DOHH2 (cell line): ENCODE measurements at regions not wholly inside any gene's neighbourhood (a gene's known extent, or its start where the extent isn't known, plus 50 kb on each side); places are given as distances from the start of the nearest gene placed in this dataset.

Source experiments
- H3F3A ChIP-seq: fragments of 200-600 bp; sonication (generic), shearing (Covaris generic); 2 replicates; pipeline ENCODE4 v1.6.0; 2016; ENCODE audit warnings: antibody characterized with exemption, mild to moderate bottlenecking; ENCODE audit not compliant: control insufficient read depth, insufficient read depth
- H3K27ac ChIP-seq: fragments of 200-600 bp; sonication (generic); 2 replicates; pipeline ENCODE4 v1.5.1; 2014; ENCODE audit warnings: low read depth, mild to moderate bottlenecking, low read length, moderate library complexity
- H3K27me3 ChIP-seq: fragments of 200-600 bp; sonication (generic); 2 replicates; pipeline ENCODE4 v1.6.1; 2014; ENCODE audit warnings: mild to moderate bottlenecking, low read length, mixed read lengths; ENCODE audit not compliant: control insufficient read depth
- H3K36me3 ChIP-seq: fragments of 200-600 bp; sonication (generic); 2 replicates; pipeline ENCODE4 v1.6.1; 2014; ENCODE audit warnings: mild to moderate bottlenecking, low read length, moderate library complexity, mixed read lengths; ENCODE audit not compliant: control insufficient read depth
- H3K4me1 ChIP-seq: fragments of 200-600 bp; sonication (generic); 2 replicates; pipeline ENCODE4 v1.6.1; 2014; ENCODE audit warnings: mild to moderate bottlenecking, low read length, mixed read lengths; ENCODE audit not compliant: control insufficient read depth
- H3K4me2 ChIP-seq: fragments of 200-600 bp; sonication (generic); 2 replicates; pipeline ENCODE4 v1.6.0; 2014; ENCODE audit warnings: mild to moderate bottlenecking, low read length, moderate library complexity
- H3K4me3 ChIP-seq: fragments of 200-600 bp; sonication (generic); 2 replicates; pipeline ENCODE4 v1.5.1; 2014; ENCODE audit warnings: mild to moderate bottlenecking, low read length, mixed read lengths
- H3K79me2 ChIP-seq: fragments of 200-600 bp; sonication (generic); 2 replicates; pipeline ENCODE4 v1.6.1; 2014; ENCODE audit warnings: mild to moderate bottlenecking, low read length, mixed read lengths; ENCODE audit not compliant: control insufficient read depth
- H3K9me2 ChIP-seq: fragments of 200-600 bp; sonication (generic); replicated peaks from 2 replicates; pipeline ENCODE4 v1.6.1; 2014; ENCODE audit warnings: mild to moderate bottlenecking, low read length, mixed read lengths; ENCODE audit not compliant: control insufficient read depth
- H3K9me3 ChIP-seq: fragments of 200-600 bp; sonication (generic); 2 replicates; pipeline ENCODE4 v1.6.1; 2014; ENCODE audit warnings: antibody characterized with exemption, low read length, mixed read lengths; ENCODE audit not compliant: control insufficient read depth, insufficient read depth
- H4K20me1 ChIP-seq: fragments of 200-600 bp; sonication (generic); 2 replicates; pipeline ENCODE4 v1.6.0; 2014; ENCODE audit warnings: low read depth, mild to moderate bottlenecking, antibody characterized with exemption, low read length, moderate library complexity; ENCODE audit not compliant: control insufficient read depth, insufficient read depth
- EZH2phosphoT487 ChIP-seq: fragments of 200-600 bp; sonication (generic); IDR thresholded peaks from 2 replicates; pipeline ENCODE4 v1.6.1; 2017; ENCODE audit warnings: borderline replicate concordance, mild to moderate bottlenecking, antibody characterized with exemption, low read length, moderate library complexity, mixed read lengths
- TF ChIP-seq, protein P1 (sequence below): fragments of 200-600 bp; sonication (generic); IDR thresholded peaks from one replicate; pipeline ENCODE4 v1.5.1; 2014; ENCODE audit warnings: antibody characterized with exemption, mild to moderate bottlenecking, low read depth, low read length; ENCODE audit not compliant: poor library complexity, severe bottlenecking

DNA sequence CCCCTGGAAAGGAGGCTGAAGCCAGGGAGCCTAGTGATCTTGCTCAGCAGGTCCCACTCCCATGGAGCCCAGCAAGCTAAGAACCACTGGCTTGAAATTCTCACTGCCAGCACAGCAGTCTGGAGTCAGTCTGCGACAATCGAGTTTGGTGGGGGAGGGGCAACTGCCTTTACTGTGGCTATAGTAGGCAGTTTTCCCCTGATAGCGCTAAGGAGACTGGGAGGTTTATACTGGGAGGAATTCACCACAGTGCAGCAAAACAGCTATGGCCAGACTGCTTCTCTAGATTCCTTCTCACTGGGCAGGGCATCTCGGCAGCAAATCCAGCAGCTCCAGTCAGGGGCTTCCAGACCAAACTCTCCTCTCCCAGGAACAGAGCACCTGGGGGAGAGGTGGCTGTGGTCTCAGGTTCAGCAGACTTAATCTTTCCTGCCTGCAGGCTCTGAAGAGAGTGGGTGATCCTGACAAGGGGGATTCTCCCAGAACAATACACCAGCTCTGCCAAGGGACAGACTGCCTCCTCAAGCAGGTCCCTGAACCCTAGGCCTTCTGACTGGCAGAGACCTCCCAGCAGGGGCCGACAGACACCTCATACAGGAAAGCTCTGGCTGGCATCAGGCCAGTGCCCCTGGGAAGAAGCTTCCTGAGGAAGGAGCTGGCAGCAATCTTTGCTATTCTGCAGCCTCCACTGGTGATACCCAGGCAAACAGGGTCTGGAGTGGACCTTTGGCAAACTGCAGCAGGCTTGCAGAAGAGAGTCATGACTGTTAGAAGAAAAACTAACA is 548.5 kb upstream of the NEGR1 start:
- H3K4me1 ChIP-seq, result no peaks in the 10 kb centered on the region
- H4K20me1 ChIP-seq, result no peaks in the 10 kb centered on the region
- H3K9me3 ChIP-seq, result no peaks in the 10 kb centered on the region
- no peaks in the 10 kb centered on the region for H3K27me3 ChIP-seq
- H3K27ac ChIP-seq, result no peak overlapping the region
- no peaks in the 10 kb centered on the region for H3K9me2 ChIP-seq
- no peak overlapping the region for H3K4me3 ChIP-seq
- H3K4me2 ChIP-seq, result no peak overlapping the region
- no peaks in the 10 kb centered on the region for H3F3A ChIP-seq
- no peaks in the 10 kb centered on the region for H3K79me2 ChIP-seq
- no peaks in the 10 kb centered on the region for H3K36me3 ChIP-seq
- TF ChIP-seq, protein P1, sequence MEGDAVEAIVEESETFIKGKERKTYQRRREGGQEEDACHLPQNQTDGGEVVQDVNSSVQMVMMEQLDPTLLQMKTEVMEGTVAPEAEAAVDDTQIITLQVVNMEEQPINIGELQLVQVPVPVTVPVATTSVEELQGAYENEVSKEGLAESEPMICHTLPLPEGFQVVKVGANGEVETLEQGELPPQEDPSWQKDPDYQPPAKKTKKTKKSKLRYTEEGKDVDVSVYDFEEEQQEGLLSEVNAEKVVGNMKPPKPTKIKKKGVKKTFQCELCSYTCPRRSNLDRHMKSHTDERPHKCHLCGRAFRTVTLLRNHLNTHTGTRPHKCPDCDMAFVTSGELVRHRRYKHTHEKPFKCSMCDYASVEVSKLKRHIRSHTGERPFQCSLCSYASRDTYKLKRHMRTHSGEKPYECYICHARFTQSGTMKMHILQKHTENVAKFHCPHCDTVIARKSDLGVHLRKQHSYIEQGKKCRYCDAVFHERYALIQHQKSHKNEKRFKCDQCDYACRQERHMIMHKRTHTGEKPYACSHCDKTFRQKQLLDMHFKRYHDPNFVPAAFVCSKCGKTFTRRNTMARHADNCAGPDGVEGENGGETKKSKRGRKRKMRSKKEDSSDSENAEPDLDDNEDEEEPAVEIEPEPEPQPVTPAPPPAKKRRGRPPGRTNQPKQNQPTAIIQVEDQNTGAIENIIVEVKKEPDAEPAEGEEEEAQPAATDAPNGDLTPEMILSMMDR, result no peak
- no peak for TF ChIP-seq EZH2phosphoT487

DNA sequence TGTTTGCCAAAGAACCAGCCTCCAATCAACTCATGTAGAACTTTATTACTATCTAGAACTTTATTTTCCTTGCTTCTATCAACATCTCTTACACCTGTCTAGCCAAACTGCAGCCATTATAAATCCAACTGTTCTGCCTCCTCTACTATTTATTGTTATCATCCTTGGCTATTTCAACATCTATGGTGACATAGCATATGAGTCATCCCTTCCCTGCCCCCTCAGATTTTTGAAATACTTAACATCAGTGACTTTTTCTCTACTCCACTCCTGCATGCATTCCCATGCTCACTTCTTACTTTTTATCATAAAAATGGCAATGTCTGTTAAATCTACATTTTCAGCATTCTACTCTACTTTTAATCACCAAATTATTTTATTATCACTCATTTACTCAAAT is 544.9 kb upstream of the NEGR1 start:
- no peaks in the 10 kb centered on the region for H3K4me1 ChIP-seq
- no peak overlapping the region for H3K4me2 ChIP-seq
- H3K9me2 ChIP-seq, result no peaks in the 10 kb centered on the region
- H4K20me1 ChIP-seq, result no peaks in the 10 kb centered on the region
- H3K27ac ChIP-seq, result no peak overlapping the region
- H3K36me3 ChIP-seq, result no peaks in the 10 kb centered on the region
- H3K4me3 ChIP-seq, result no peak overlapping the region
- H3K79me2 ChIP-seq, result no peaks in the 10 kb centered on the region
- no peaks in the 10 kb centered on the region for H3F3A ChIP-seq
- H3K27me3 ChIP-seq, result no peaks in the 10 kb centered on the region
- H3K9me3 ChIP-seq, result no peaks in the 10 kb centered on the region
- TF ChIP-seq EZH2phosphoT487, result no peak
- TF ChIP-seq, protein P1, result no peak

DNA sequence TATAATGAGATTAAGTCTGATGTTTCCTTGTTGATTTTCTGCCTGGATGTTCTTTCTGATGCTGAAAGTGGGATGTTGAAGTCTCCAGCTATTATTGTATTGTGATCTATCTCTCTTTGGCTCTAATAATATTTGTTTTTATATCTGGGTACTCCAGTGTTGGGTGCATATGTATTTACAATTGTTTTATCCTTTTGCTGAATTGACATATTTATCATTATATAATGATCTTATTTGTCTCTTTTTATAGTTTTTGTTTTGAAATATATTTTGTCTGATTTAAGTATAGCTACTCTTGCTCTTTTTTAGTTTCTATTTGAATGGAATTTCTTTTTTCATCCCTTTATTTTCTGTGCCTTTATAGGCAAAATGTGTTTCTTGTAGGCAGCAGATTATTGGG is 522.2 kb upstream of the NEGR1 start:
- no peak overlapping the region for H3K4me2 ChIP-seq
- H3K9me3 ChIP-seq, result no peaks in the 10 kb centered on the region
- H3K79me2 ChIP-seq, result no peaks in the 10 kb centered on the region
- H3K4me3 ChIP-seq, result no peak overlapping the region
- no peaks in the 10 kb centered on the region for H3K4me1 ChIP-seq
- H3F3A ChIP-seq, result no peaks in the 10 kb centered on the region
- no peaks in the 10 kb centered on the region for H4K20me1 ChIP-seq
- TF ChIP-seq, protein P1, result no peak
- no peaks in the 10 kb centered on the region for H3K27me3 ChIP-seq
- H3K9me2 ChIP-seq, result no peaks in the 10 kb centered on the region
- no peaks in the 10 kb centered on the region for H3K36me3 ChIP-seq
- no peak overlapping the region for H3K27ac ChIP-seq
